PC-3 (cell line): ENCODE measurements at regions not wholly inside any gene's neighbourhood (a gene's known extent, or its start where the extent isn't known, plus 50 kb on each side); places are given as distances from the start of the nearest gene placed in this dataset.

ENCODE experiments used
- ATAC-seq: fragments of 200-7000 bp; cut with Tn5 transposase; 2 replicates; pipeline ENCODE4 v1.9.1; 2020; ENCODE audit warnings: mild to moderate bottlenecking, moderate library complexity
- BruUV-seq: library from RNA; stranded (reverse); fragments of 400-500 nt; replicated peaks from 2 replicates; lab custom pipeline; 2021; lab: Mats Ljungman, UMichigan
- CTCF ChIA-PET: fragments of 300-600 bp; sonication (Branson Sonifier 250); formaldehyde crosslinking; loops from one replicate; lab custom pipeline; 2022; ENCODE audit warnings: antibody characterized with exemption; lab: Charles Lee
- POLR2A ChIA-PET: fragments of 300-600 bp; sonication (Branson Sonifier 250); formaldehyde crosslinking; loops from one replicate; lab custom pipeline; 2022; ENCODE audit warnings: antibody characterized with exemption; ENCODE audit not compliant: unreplicated experiment; lab: Charles Lee
- DNase-seq: peaks from one replicate; pipeline ENCODE4 v3.0.0-alpha.2; 2015
- H2AFZ ChIP-seq: fragments of 300-600 bp; sonication (generic); 2 replicates; pipeline ENCODE4 v1.6.0; 2016; ENCODE audit warnings: antibody characterized with exemption, low read length
- H3F3A ChIP-seq: fragments of 300-600 bp; sonication (generic); one replicate; pipeline ENCODE4 v1.6.0; 2017; ENCODE audit warnings: antibody characterized with exemption, low read length, control low read depth, mild to moderate bottlenecking; ENCODE audit not compliant: unreplicated experiment
- H3K27ac ChIP-seq: fragments of 300-600 bp; sonication (generic); 2 replicates; pipeline ENCODE4 v1.5.1; 2016; ENCODE audit warnings: mild to moderate bottlenecking, low read length
- H3K27me3 ChIP-seq: fragments of 300-600 bp; sonication (generic); 2 replicates; pipeline ENCODE4 v1.6.1; 2016; ENCODE audit warnings: low read length, mixed read lengths
- H3K36me3 ChIP-seq: fragments of 300-600 bp; sonication (generic); 2 replicates; pipeline ENCODE4 v1.6.1; 2016; ENCODE audit warnings: low read depth, mixed run types, low read length, mixed read lengths
- H3K4me1 ChIP-seq: fragments of 300-600 bp; sonication (generic); 2 replicates; pipeline ENCODE4 v1.5.1; 2016; ENCODE audit warnings: low read length; ENCODE audit not compliant: insufficient read depth
- H3K4me2 ChIP-seq: fragments of 300-600 bp; sonication (generic); 2 replicates; pipeline ENCODE4 v1.6.0; 2016; ENCODE audit warnings: low read length
- H3K4me3 ChIP-seq: fragments of 300-600 bp; sonication (generic); 2 replicates; pipeline ENCODE4 v1.5.1; 2016; ENCODE audit warnings: mild to moderate bottlenecking, low read length, mixed read lengths
- H3K79me2 ChIP-seq: fragments of 300-600 bp; sonication (generic); 2 replicates; pipeline ENCODE4 v1.6.1; 2017; ENCODE audit warnings: low read length, mixed read lengths
- H3K9ac ChIP-seq: fragments of 300-600 bp; sonication (generic); 2 replicates; pipeline ENCODE4 v1.6.0; 2016; ENCODE audit warnings: mild to moderate bottlenecking, low read length
- H3K9me2 ChIP-seq: fragments of 300-600 bp; sonication (generic); replicated peaks from 2 replicates; pipeline ENCODE4 v1.6.1; 2016; ENCODE audit warnings: mixed run types, low read length, mixed read lengths
- H3K9me3 ChIP-seq: fragments of 300-600 bp; sonication (generic); 2 replicates; pipeline ENCODE4 v1.6.1; 2016; ENCODE audit warnings: low read length, mixed read lengths
- H4K20me1 ChIP-seq: fragments of 300-600 bp; sonication (generic); 2 replicates; pipeline ENCODE4 v1.6.1; 2016; ENCODE audit warnings: low read length, mixed read lengths
- CTCF ChIP-seq: fragments of 300-600 bp; sonication (generic); conservative IDR thresholded peaks from 2 replicates; pipeline ENCODE4 v1.5.1; 2017; ENCODE audit warnings: antibody characterized with exemption, low read depth, mild to moderate bottlenecking, low read length
- EZH2 ChIP-seq: fragments of 300-600 bp; sonication (generic); IDR thresholded peaks from one replicate; pipeline ENCODE4 v1.6.1; 2017; ENCODE audit warnings: antibody characterized with exemption, mild to moderate bottlenecking, low read length; ENCODE audit not compliant: unreplicated experiment
- EZH2phosphoT487 ChIP-seq: fragments of 300-600 bp; sonication (generic); IDR thresholded peaks from 2 replicates; pipeline ENCODE4 v1.6.1; 2018; ENCODE audit warnings: mild to moderate bottlenecking, antibody characterized with exemption, low read length, borderline replicate concordance
- intact Hi-C: fragments of 100-400 bp; cut with micrococcal nuclease; formaldehyde crosslinking; loops from 2 replicates; pipeline ENCODE4 v1.9.0; 2023

GRCh38 chrX:45660477-45660876 is 459.8 kb upstream of the DIPK2B start:
- H3F3A ChIP-seq: no peaks in the 10 kb centered on the region
- H3K36me3 ChIP-seq: no peaks in the 10 kb centered on the region
- no TSS peak for BruUV-seq
- no peak for DNase-seq
- H2AFZ ChIP-seq: no peak overlapping the region
- intact Hi-C loops: no loop called here
- ATAC-seq: no peak
- no peaks in the 10 kb centered on the region for H3K4me1 ChIP-seq
- CTCF ChIA-PET: no interaction called here
- no peaks in the 10 kb centered on the region for H3K9me2 ChIP-seq
- H3K79me2 ChIP-seq: no peaks in the 10 kb centered on the region
- H3K9ac ChIP-seq: no peak overlapping the region
- H3K9me3 ChIP-seq: no peaks in the 10 kb centered on the region
- POLR2A ChIA-PET: no interaction called here
- TF ChIP-seq EZH2phosphoT487 (no peak), CTCF (no peak), EZH2 (no peak)
- H3K27ac ChIP-seq: no peak overlapping the region
- no peaks in the 10 kb centered on the region for H3K27me3 ChIP-seq
- H3K4me3 ChIP-seq: no peak overlapping the region
- no peak overlapping the region for H3K4me2 ChIP-seq
- H4K20me1 ChIP-seq: no peaks in the 10 kb centered on the region

DNA sequence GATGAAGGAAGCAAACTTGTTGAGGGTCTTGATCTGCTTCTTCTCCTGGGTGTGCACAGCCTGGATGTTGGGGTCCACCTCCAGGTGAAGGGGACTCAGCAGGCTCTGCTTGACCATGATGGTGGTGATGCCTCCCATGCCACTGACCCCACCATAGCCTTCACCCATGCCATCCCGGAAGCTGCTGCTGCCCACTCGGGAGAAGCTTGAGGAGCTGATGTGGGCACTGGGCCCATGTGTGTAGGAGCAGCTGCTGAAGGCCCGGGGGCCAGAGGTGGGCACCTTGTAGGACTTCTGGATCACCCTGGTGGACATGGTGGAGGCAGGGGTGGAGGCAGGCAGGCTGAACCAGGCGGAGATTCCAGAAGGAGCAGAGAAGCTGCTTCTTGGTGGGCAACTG is 432.7 kb upstream of the DIPK2B start:
- POLR2A ChIA-PET: no interaction called here
- H3K9me2 ChIP-seq: no peaks in the 10 kb centered on the region
- no peaks in the 10 kb centered on the region for H3K27me3 ChIP-seq
- H3K9me3 ChIP-seq: no peaks in the 10 kb centered on the region
- BruUV-seq: no TSS peak
- no peak overlapping the region for H3K27ac ChIP-seq
- H3K36me3 ChIP-seq: no peaks in the 10 kb centered on the region
- H3K4me2 ChIP-seq: no peak overlapping the region
- H2AFZ ChIP-seq: no peak overlapping the region
- no peaks in the 10 kb centered on the region for H4K20me1 ChIP-seq
- ATAC-seq (no peak), DNase-seq (no peak)
- no peak overlapping the region for H3K9ac ChIP-seq
- intact Hi-C loops: no loop called here
- no peaks in the 10 kb centered on the region for H3K4me1 ChIP-seq
- CTCF ChIA-PET: no interaction called here
- TF ChIP-seq CTCF (no peak), EZH2 (no peak), EZH2phosphoT487 (no peak)
- H3K4me3 ChIP-seq: no peak overlapping the region
- no peaks in the 10 kb centered on the region for H3F3A ChIP-seq
- H3K79me2 ChIP-seq: no peaks in the 10 kb centered on the region

DNA sequence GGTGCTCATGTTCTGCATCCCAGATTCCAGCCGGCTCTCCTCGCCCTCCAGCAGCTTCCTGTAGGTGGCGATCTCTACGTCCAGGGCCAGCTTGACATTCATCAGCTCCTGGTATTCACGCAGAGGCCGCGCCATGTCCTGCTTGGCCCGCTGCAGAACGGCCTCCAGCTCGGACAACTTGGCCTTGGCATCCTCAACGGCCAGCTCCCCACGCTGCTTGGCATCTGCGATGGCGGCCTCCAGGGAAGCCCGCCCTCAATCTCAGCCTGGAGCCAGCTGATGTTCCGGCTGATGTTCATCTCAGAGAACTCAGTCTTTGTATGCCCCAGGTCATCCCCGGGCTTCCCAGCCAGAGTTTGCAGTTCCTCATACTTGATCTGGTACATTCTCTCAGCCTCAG is 431.8 kb upstream of the DIPK2B start:
- Histone ChIP-seq H3K27me3 (no peaks in the 10 kb centered on the region), H3K4me3 (no peak overlapping the region), H3K9me2 (no peaks in the 10 kb centered on the region), H4K20me1 (no peaks in the 10 kb centered on the region), H2AFZ (no peak overlapping the region), H3K79me2 (no peaks in the 10 kb centered on the region), H3K36me3 (no peaks in the 10 kb centered on the region), H3K9ac (no peak overlapping the region), H3F3A (no peaks in the 10 kb centered on the region), H3K27ac (no peak overlapping the region), H3K4me2 (no peak overlapping the region), H3K9me3 (no peaks in the 10 kb centered on the region), H3K4me1 (no peaks in the 10 kb centered on the region)
- ChIA-PET CTCF (no interaction called here), POLR2A (no interaction called here)
- intact Hi-C loops: no loop called here
- BruUV-seq: no TSS peak
- TF ChIP-seq CTCF (no peak), EZH2phosphoT487 (no peak), EZH2 (no peak)
- ATAC-seq (no peak), DNase-seq (no peak)
